HepG2 (cell line): ENCODE measurements at regions not wholly inside any gene's neighbourhood (a gene's known extent, or its start where the extent isn't known, plus 50 kb on each side); places are given as distances from the start of the nearest gene placed in this dataset.

Experiments
- ATAC-seq: fragments of 200-7000 bp; cut with Tn5 transposase; 3 replicates; pipeline ENCODE4 v1.9.1; 2020; ENCODE audit warnings: mild to moderate bottlenecking, moderate library complexity
- BruUV-seq: library from RNA; stranded (reverse); fragments of 400-500 nt; replicated peaks from 2 replicates; lab custom pipeline; 2021; lab: Mats Ljungman, UMichigan
- CTCF ChIA-PET: fragments of 300-600 bp; formaldehyde crosslinking; extraction: SDS; loops from one replicate; lab custom pipeline; 2021; ENCODE audit warnings: low total read pairs, inconsistent platforms, low intra/inter-chr PET ratio; lab: Yijun Ruan, JAX
- POLR2A ChIA-PET: fragments of 350-600 bp; sonication (Branson Sonifier 250); formaldehyde crosslinking; loops from one replicate; lab custom pipeline; 2020; ENCODE audit warnings: antibody characterized with exemption, inconsistent platforms; lab: Yijun Ruan, JAX
- DNase-seq: peaks from one replicate; pipeline ENCODE4 v3.0.0-alpha.2; 2015; ENCODE audit warnings: low spot score
- FAIRE-seq: peaks from 3 replicates; lab custom pipeline; 2011; peaks lifted over from hg19 to GRCh38; lab: Jason Lieb, UNC
- H2AFZ ChIP-seq: one replicate; pipeline ENCODE4 v1.6.1; 2011; ENCODE audit warnings: low read length, inconsistent platforms
- H3K27ac ChIP-seq: fragments of 300-600 bp; 3 replicates; pipeline ENCODE4 v1.8.0; 2011; ENCODE audit warnings: mixed run types, mild to moderate bottlenecking, mixed read lengths, low read length, inconsistent platforms; ENCODE audit not compliant: insufficient read depth; ENCODE audit errors: extremely low read length
- H3K27me3 ChIP-seq, 2 experiments: fragments of 200-600 bp in 1 of 2; 2 replicates in 1 of 2; 3 replicates in 1 of 2; pipeline versions ENCODE4 v1.6.0 to v1.8.0; 2011; ENCODE audit warnings: low read length in 2 of 2, mild to moderate bottlenecking in 2 of 2, moderate library complexity in 2 of 2, inconsistent platforms in 1 of 2; ENCODE audit not compliant: insufficient read depth in 2 of 2, control insufficient read depth in 1 of 2
- H3K36me3 ChIP-seq, 2 experiments: fragments of 200-600 bp in 1 of 2; replicated peaks in 1 of 2; 2 replicates in 1 of 2; 3 replicates in 1 of 2; pipeline versions ENCODE4 v1.5.1 to v1.8.0; 2011; ENCODE audit warnings: low read length in 2 of 2, inconsistent platforms in 1 of 2; ENCODE audit not compliant: insufficient read depth in 2 of 2, control insufficient read depth in 1 of 2
- H3K4me1 ChIP-seq: 2 replicates; pipeline ENCODE4 v1.5.1; 2012; ENCODE audit warnings: low read length, inconsistent platforms; ENCODE audit not compliant: insufficient read depth
- H3K4me2 ChIP-seq: 2 replicates; pipeline ENCODE4 v1.6.0; 2011; ENCODE audit warnings: low read depth, low read length, inconsistent platforms
- H3K4me3 ChIP-seq, 3 experiments: fragments of 200-600 bp in 1 of 3; sonication (generic), shearing (Covaris generic) in 1 of 3; replicated peaks in 1 of 3; 2 replicates each; pipeline ENCODE4 v1.5.1; 2011 to 2016; ENCODE audit warnings: low read length in 3 of 3, inconsistent platforms in 2 of 3, low read depth in 2 of 3, mild to moderate bottlenecking in 2 of 3, control low read depth in 1 of 3, mixed read lengths in 1 of 3; ENCODE audit not compliant: insufficient read depth in 1 of 3
- H3K79me2 ChIP-seq: one replicate; pipeline ENCODE4 v1.6.1; 2011; ENCODE audit warnings: low read length, inconsistent platforms; ENCODE audit not compliant: insufficient read depth
- H3K9ac ChIP-seq: 2 replicates; pipeline ENCODE4 v1.6.0; 2011; ENCODE audit warnings: mild to moderate bottlenecking, low read depth, low read length, inconsistent platforms; ENCODE audit not compliant: insufficient read depth
- H3K9me3 ChIP-seq: 2 replicates; pipeline ENCODE4 v1.5.1; 2012; ENCODE audit warnings: mild to moderate bottlenecking, low read length
- H4K20me1 ChIP-seq: 2 replicates; pipeline ENCODE4 v1.6.0; 2011; ENCODE audit warnings: inconsistent platforms, mild to moderate bottlenecking, low read length, moderate library complexity; ENCODE audit not compliant: insufficient read depth
- MYPOP ChIP-seq: sonication (generic); formaldehyde crosslinking; IDR thresholded peaks from 2 replicates; pipeline ENCODE4 v1.8.1; 2023; ENCODE audit warnings: mild to moderate bottlenecking, moderate library complexity, missing genetic modification reagents
- RARA ChIP-seq: IDR thresholded peaks from 2 replicates; pipeline ENCODE4 v1.6.1; 2016; ENCODE audit warnings: missing genetic modification reagents, missing compliant biosample characterization
- REXO4 ChIP-seq: sonication (generic); formaldehyde crosslinking; IDR thresholded peaks from 2 replicates; pipeline ENCODE4 v1.8.0; 2022; ENCODE audit warnings: missing genetic modification reagents, mild to moderate bottlenecking, borderline replicate concordance
- SIN3A ChIP-seq: IDR thresholded peaks from 2 replicates; pipeline ENCODE4 v1.6.1; 2011; ENCODE audit warnings: low read depth, mild to moderate bottlenecking, control low read depth, low read length, borderline replicate concordance
- THAP9 ChIP-seq: sonication (generic); formaldehyde crosslinking; IDR thresholded peaks from 2 replicates; pipeline ENCODE4; 2020; ENCODE audit warnings: missing genetic modification reagents, mild to moderate bottlenecking, borderline replicate concordance
- ZBED4 ChIP-seq: sonication (generic); formaldehyde crosslinking; IDR thresholded peaks from 2 replicates; pipeline ENCODE4 v1.4.0; 2020; ENCODE audit warnings: missing genetic modification reagents, borderline replicate concordance
- ZNF367 ChIP-seq: sonication (generic); formaldehyde crosslinking; IDR thresholded peaks from 2 replicates; pipeline ENCODE4 v1.4.0; 2020; ENCODE audit warnings: missing genetic modification reagents, borderline replicate concordance
- ZNF652 ChIP-seq: IDR thresholded peaks from 2 replicates; pipeline ENCODE4 v1.6.1; 2016; ENCODE audit warnings: low read depth, borderline replicate concordance
- ZNF766 ChIP-seq: sonication (generic); formaldehyde crosslinking; IDR thresholded peaks from 2 replicates; pipeline ENCODE4 v1.5.0; 2020; ENCODE audit warnings: missing genetic modification reagents, borderline replicate concordance
- WGBS: methylation state at CpG from one replicate; pipeline ENCODE4 v1.1.6; 2017; ENCODE audit warnings: low lambda C conversion rate; 5-methylcytosine and 5-hydroxymethylcytosine counted together
- in situ Hi-C: cut with HindIII; loops from 2 replicates; pipeline ENCODE4 v1.10.0; 2017; ENCODE audit warnings: low pct_unique_long_range_greater_than_20kb; ENCODE audit not compliant: extremely low pct_ligation_motif_present
- intact Hi-C: fragments of 100-400 bp; cut with micrococcal nuclease; formaldehyde crosslinking; loops from one replicate; pipeline ENCODE4 v1.10.0; 2022; ENCODE audit not compliant: unreplicated experiment

GRCh38 chr18:76259096-76259495, 235.9 kb downstream of the ZNF516 start:
- ATAC-seq (no peak), DNase-seq (no peak), FAIRE-seq (no peak)
- in situ Hi-C loops (no loop called here), intact Hi-C loops (loop anchor here (10.0 kb wide), 1 partner anchor 374 kb away; no protein-coding TSS in a partner anchor)
- H2AFZ ChIP-seq, result no peak overlapping the region
- H3K27ac ChIP-seq, result no peak overlapping the region
- H3K36me3 ChIP-seq, result no peaks in the 10 kb centered on the region
- H3K4me2 ChIP-seq, result no peak overlapping the region
- H3K4me3 ChIP-seq, result no peak overlapping the region
- H4K20me1 ChIP-seq, result no peaks in the 10 kb centered on the region
- no peak overlapping the region for H3K9ac ChIP-seq
- no peaks in the 10 kb centered on the region for H3K9me3 ChIP-seq
- H3K4me1 ChIP-seq, result no peaks in the 10 kb centered on the region
- no TSS peak for BruUV-seq
- H3K79me2 ChIP-seq, result no peaks in the 10 kb centered on the region
- peaks cover 0 to 48% of the 10 kb centered on the region in 2 experiments; a peak in 3 of 5 replicates for H3K27me3 ChIP-seq
- POLR2A ChIA-PET, result no interaction called here
- 0 out of 2 replicates have a peak, but pooled peaks have one; percentile 13 for TF ChIP-seq ZNF652 (CRISPR knock-in tag)
- TF ChIP-seq MYPOP, result no peak
- no peak for TF ChIP-seq RARA
- TF ChIP-seq THAP9 (CRISPR knock-in tag), result no peak
- CTCF ChIA-PET, result no interaction called here
- 32% methylated on average over 6 of the region's 10 CpGs for WGBS

- Histone ChIP-seq H3K4me1 (no peaks in the 10 kb centered on the region), H3K9ac (no peak overlapping the region), H2AFZ (no peak overlapping the region), H4K20me1 (no peaks in the 10 kb centered on the region), H3K27me3 (peaks cover 0 to 52% of the 10 kb centered on the region in 2 experiments; a peak in 4 of 5 replicates), H3K9me3 (no peaks in the 10 kb centered on the region), H3K4me2 (no peak overlapping the region), H3K36me3 (no peaks in the 10 kb centered on the region), H3K79me2 (no peaks in the 10 kb centered on the region), H3K4me3 (no peak overlapping the region), H3K27ac (no peak overlapping the region)
- no TSS peak for BruUV-seq
- DNase-seq (no peak), ATAC-seq (no peak), FAIRE-seq (no peak)
- intact Hi-C loops, result loop anchor here (10.0 kb wide), 1 partner anchor 373 kb away; no protein-coding TSS in a partner anchor
- 0% methylated on average over 2 of the region's 2 CpGs for WGBS
- ChIA-PET CTCF (no interaction called here), POLR2A (no interaction called here)
- in situ Hi-C loops, result no loop called here
- TF ChIP-seq REXO4 (CRISPR knock-in tag) (no peak), ZNF766 (no peak), SIN3A (no peak), ZNF367 (CRISPR knock-in tag) (no peak), ZBED4 (no peak)
These were observed 236.8 kb downstream of the ZNF516 start for GRCh38 chr18:76258209-76258608.
